ENCODE measurements at regions not wholly inside any gene's neighbourhood (a gene's known extent, or its start where the extent isn't known, plus 50 kb on each side); places are given as distances from the start of the nearest gene placed in this dataset.

DNA sequence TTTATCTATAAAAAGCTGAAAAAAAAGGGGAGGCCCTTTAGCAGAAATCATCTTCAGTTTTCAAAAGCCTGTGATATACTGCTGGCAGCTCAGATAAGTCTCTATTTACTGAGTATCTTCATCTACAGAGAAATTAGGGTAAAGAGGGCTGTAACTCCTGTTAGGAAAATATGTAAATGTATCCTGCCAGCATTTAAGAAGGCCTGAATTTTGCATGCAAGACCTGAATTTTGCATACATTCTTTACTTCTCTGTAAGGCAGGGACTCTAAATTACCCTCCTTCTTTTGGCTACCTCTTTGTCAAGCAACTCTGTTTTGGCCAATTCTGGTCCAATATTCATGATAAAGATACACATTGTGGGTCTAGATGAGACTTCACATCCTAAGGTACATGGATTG lies 150.6 kb upstream of the SPACA1 start:
- TF ChIP-seq, protein P1, sequence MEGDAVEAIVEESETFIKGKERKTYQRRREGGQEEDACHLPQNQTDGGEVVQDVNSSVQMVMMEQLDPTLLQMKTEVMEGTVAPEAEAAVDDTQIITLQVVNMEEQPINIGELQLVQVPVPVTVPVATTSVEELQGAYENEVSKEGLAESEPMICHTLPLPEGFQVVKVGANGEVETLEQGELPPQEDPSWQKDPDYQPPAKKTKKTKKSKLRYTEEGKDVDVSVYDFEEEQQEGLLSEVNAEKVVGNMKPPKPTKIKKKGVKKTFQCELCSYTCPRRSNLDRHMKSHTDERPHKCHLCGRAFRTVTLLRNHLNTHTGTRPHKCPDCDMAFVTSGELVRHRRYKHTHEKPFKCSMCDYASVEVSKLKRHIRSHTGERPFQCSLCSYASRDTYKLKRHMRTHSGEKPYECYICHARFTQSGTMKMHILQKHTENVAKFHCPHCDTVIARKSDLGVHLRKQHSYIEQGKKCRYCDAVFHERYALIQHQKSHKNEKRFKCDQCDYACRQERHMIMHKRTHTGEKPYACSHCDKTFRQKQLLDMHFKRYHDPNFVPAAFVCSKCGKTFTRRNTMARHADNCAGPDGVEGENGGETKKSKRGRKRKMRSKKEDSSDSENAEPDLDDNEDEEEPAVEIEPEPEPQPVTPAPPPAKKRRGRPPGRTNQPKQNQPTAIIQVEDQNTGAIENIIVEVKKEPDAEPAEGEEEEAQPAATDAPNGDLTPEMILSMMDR (IDR thresholded peaks at IDR 0.05 in 8 of 11, conservative IDR thresholded peaks at IDR 0.05 in 3 of 11), result no peak
- TF ChIP-seq POLR2A (IDR thresholded peaks at IDR 0.05) (no peak), POLR2AphosphoS5 (IDR thresholded peaks at IDR 0.05) (no peak)
